B cell (primary cell): ENCODE measurements at regions not wholly inside any gene's neighbourhood (a gene's known extent, or its start where the extent isn't known, plus 50 kb on each side); places are given as distances from the start of the nearest gene placed in this dataset.

Experiments
- ATAC-seq: fragments of 200-7000 bp; cut with Tn5 transposase; one replicate; pipeline ENCODE4 v1.10.0; 2021; ENCODE audit warnings: low read depth, mild to moderate bottlenecking, moderate number of reproducible peaks, moderate library complexity
- CTCF ChIA-PET: fragments of 350-600 bp; sonication (Branson Sonifier 250); formaldehyde crosslinking; loops from one replicate; lab custom pipeline; 2021; ENCODE audit warnings: antibody characterized with exemption, inconsistent platforms; lab: Charles Lee
- POLR2A ChIA-PET: fragments of 350-600 bp; sonication (Branson Sonifier 250); formaldehyde crosslinking; loops from one replicate; lab custom pipeline; 2021; ENCODE audit warnings: antibody characterized with exemption; lab: Charles Lee
- DNase-seq: peaks from one replicate; pipeline ENCODE4 v3.0.0; 2013
- H2AFZ ChIP-seq: 2 replicates; pipeline ENCODE4 v1.6.1; 2012; ENCODE audit warnings: mild to moderate bottlenecking, low read depth, low read length; ENCODE audit not compliant: insufficient read depth, poor library complexity, severe bottlenecking
- H3K27ac ChIP-seq, 2 donors: 1 replicate in 1 of 2; 2 replicates in 1 of 2; pipeline ENCODE4 v1.5.1; 2012 to 2013; ENCODE audit warnings: low read length in 2 of 2, mild to moderate bottlenecking in 2 of 2, moderate library complexity in 1 of 2
- H3K27me3 ChIP-seq, 4 experiments: fragments of 200-600 bp in 1 of 4; sonication (generic) in 1 of 4; replicated peaks in 1 of 4; 1 replicate in 2 of 4; 2 replicates in 2 of 4; pipeline versions ENCODE4 v1.6.1 to v1.7.0; 2013 to 2016; ENCODE audit warnings: low read length in 3 of 4, mild to moderate bottlenecking in 2 of 4, mixed read lengths in 1 of 4, moderate library complexity in 1 of 4; ENCODE audit not compliant: insufficient read depth in 4 of 4, control insufficient read depth in 3 of 4; ENCODE audit errors: control extremely low read depth in 1 of 4
- H3K36me3 ChIP-seq, 2 experiments: replicated peaks in 1 of 2; 1 replicate in 1 of 2; 2 replicates in 1 of 2; pipeline versions ENCODE4 v1.6.1 to v1.7.1; 2013; ENCODE audit warnings: low read length in 1 of 2; ENCODE audit not compliant: insufficient read depth in 2 of 2, control insufficient read depth in 1 of 2; ENCODE audit errors: control extremely low read depth in 1 of 2, extremely low read depth in 1 of 2
- H3K4me1 ChIP-seq, 2 donors: fragments of 200-600 bp in 1 of 2; sonication (generic) in 1 of 2; 1 replicate in 1 of 2; 2 replicates in 1 of 2; pipeline versions ENCODE4 v1.5.1 to v1.6.1; 2013 to 2017; ENCODE audit warnings: low read length in 2 of 2; ENCODE audit not compliant: control insufficient read depth in 2 of 2, insufficient read depth in 2 of 2
- H3K4me2 ChIP-seq: replicated peaks from 2 replicates; pipeline ENCODE3; 2012; ENCODE audit warnings: mild to moderate bottlenecking, low read depth, low read length; ENCODE audit not compliant: poor library complexity, severe bottlenecking
- H3K4me3 ChIP-seq, 5 experiments: fragments of 200-600 bp in 1 of 5; sonication (generic) in 1 of 5; 1 replicate in 3 of 5; 2 replicates in 2 of 5; pipeline versions ENCODE4 v1.5.1 to v1.7.0; 2011 to 2016; ENCODE audit warnings: low read length in 4 of 5, mild to moderate bottlenecking in 4 of 5, low read depth in 2 of 5, control low read depth in 1 of 5, moderate library complexity in 1 of 5; ENCODE audit not compliant: insufficient read depth in 1 of 5; ENCODE audit errors: control extremely low read depth in 1 of 5, extremely low read depth in 1 of 5
- H3K79me2 ChIP-seq: fragments of 200-600 bp; sonication (generic); one replicate; pipeline ENCODE4 v1.6.0; 2016; ENCODE audit warnings: low read length; ENCODE audit not compliant: control insufficient read depth, insufficient read depth
- H3K9ac ChIP-seq: fragments of 200-600 bp; sonication (generic); 2 replicates; pipeline ENCODE4 v1.6.1; 2017; ENCODE audit warnings: mild to moderate bottlenecking, low read length, moderate library complexity
- H3K9me3 ChIP-seq, 3 donors: one replicate each; pipeline versions ENCODE4 v1.6.1 to v1.7.1; 2013; ENCODE audit warnings: low read length in 2 of 3; ENCODE audit not compliant: control insufficient read depth in 2 of 3, insufficient read depth in 1 of 3; ENCODE audit errors: control extremely low read depth in 1 of 3
- H4K20me1 ChIP-seq: 2 replicates; pipeline ENCODE4 v1.6.0; 2012; ENCODE audit warnings: mild to moderate bottlenecking, low read length; ENCODE audit not compliant: insufficient read depth, control insufficient read depth, poor library complexity, severe bottlenecking
- H3K27ac Mint-ChIP-seq: one replicate; pipeline ENCODE4 v1.8.0; 2021; ENCODE audit warnings: mixed read lengths
- H3K27me3 Mint-ChIP-seq: one replicate; pipeline ENCODE4 v1.8.0; 2021; ENCODE audit warnings: mixed read lengths
- H3K4me1 Mint-ChIP-seq: one replicate; pipeline ENCODE4 v1.8.0; 2021; ENCODE audit warnings: mixed read lengths
- H3K4me3 Mint-ChIP-seq: one replicate; pipeline ENCODE4 v1.8.0; 2021; ENCODE audit warnings: mixed read lengths
- H3K9me3 Mint-ChIP-seq: one replicate; pipeline ENCODE4 v1.8.0; 2022; ENCODE audit warnings: mixed read lengths; ENCODE audit not compliant: insufficient read depth
- EZH2 ChIP-seq: IDR thresholded peaks from 2 replicates; pipeline ENCODE4 v1.6.1; 2012; ENCODE audit warnings: borderline replicate concordance, low read depth, mild to moderate bottlenecking, moderate library complexity, low read length; ENCODE audit not compliant: insufficient read depth, poor library complexity, severe bottlenecking
- WGBS: methylation state at CpG from one replicate; pipeline ENCODE4 v1.1.5; 2013; ENCODE audit warnings: missing lambda C conversion rate; ENCODE audit not compliant: insufficient coverage; 5-methylcytosine and 5-hydroxymethylcytosine counted together
- intact Hi-C: fragments of 100-400 bp; cut with micrococcal nuclease; formaldehyde crosslinking; loops from one replicate; pipeline ENCODE4 v1.10.0; 2022
- TF ChIP-seq, protein P1 (sequence below): fragments of 200-600 bp; IDR thresholded peaks from one replicate; pipeline ENCODE4 v1.8.0; 2022; ENCODE audit warnings: antibody characterized with exemption, mild to moderate bottlenecking

DNA sequence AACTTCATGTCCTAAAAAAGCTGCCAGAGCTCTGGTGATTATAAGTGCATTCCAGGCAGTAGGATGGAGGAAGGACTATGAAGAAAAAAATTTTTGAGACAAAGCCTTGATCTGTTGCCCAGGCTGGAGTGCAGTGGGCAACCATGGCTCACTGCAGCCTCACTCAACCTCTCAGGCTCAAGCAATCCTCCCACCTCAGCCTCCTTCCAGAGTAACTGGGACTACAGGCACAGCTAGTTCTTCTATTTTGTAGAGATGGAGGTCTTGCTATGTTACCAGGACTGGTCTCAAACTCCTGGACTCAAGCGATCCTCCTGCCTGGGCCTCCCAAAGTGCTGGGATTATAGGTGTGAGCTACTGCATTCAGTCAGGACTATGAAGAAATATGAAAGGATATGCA is 161.2 kb downstream of the IRS2 start:
- Histone ChIP-seq H3K79me2 (no peaks in the 10 kb centered on the region), H3K27ac (no peak overlapping the region), H3K4me3 (no peak overlapping the region), H3K36me3 (no peaks in the 10 kb centered on the region), H3K9ac (no peak overlapping the region), H2AFZ (no peak overlapping the region), H3K27me3 (no peaks in the 10 kb centered on the region), H3K4me1 (no peaks in the 10 kb centered on the region), H4K20me1 (no peaks in the 10 kb centered on the region), H3K9me3 (no peaks in the 10 kb centered on the region), H3K4me2 (no peak overlapping the region)
- no peak for TF ChIP-seq EZH2
- TF ChIP-seq, protein P1, sequence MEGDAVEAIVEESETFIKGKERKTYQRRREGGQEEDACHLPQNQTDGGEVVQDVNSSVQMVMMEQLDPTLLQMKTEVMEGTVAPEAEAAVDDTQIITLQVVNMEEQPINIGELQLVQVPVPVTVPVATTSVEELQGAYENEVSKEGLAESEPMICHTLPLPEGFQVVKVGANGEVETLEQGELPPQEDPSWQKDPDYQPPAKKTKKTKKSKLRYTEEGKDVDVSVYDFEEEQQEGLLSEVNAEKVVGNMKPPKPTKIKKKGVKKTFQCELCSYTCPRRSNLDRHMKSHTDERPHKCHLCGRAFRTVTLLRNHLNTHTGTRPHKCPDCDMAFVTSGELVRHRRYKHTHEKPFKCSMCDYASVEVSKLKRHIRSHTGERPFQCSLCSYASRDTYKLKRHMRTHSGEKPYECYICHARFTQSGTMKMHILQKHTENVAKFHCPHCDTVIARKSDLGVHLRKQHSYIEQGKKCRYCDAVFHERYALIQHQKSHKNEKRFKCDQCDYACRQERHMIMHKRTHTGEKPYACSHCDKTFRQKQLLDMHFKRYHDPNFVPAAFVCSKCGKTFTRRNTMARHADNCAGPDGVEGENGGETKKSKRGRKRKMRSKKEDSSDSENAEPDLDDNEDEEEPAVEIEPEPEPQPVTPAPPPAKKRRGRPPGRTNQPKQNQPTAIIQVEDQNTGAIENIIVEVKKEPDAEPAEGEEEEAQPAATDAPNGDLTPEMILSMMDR, result no peak
- intact Hi-C loops, result no loop called here
- POLR2A ChIA-PET, result no interaction called here
- ATAC-seq (no peak), DNase-seq (no peak)
- H3K9me3 Mint-ChIP-seq, result peaks cover 2% of the 10 kb centered on the region
- CTCF ChIA-PET, result no interaction called here
- H3K4me1 Mint-ChIP-seq, result no peaks in the 10 kb centered on the region
- WGBS, result 100% methylated on average over 1 of the region's 1 CpG
- H3K4me3 Mint-ChIP-seq, result no peak overlapping the region
- no peak overlapping the region for H3K27ac Mint-ChIP-seq
- H3K27me3 Mint-ChIP-seq, result no peaks in the 10 kb centered on the region

DNA sequence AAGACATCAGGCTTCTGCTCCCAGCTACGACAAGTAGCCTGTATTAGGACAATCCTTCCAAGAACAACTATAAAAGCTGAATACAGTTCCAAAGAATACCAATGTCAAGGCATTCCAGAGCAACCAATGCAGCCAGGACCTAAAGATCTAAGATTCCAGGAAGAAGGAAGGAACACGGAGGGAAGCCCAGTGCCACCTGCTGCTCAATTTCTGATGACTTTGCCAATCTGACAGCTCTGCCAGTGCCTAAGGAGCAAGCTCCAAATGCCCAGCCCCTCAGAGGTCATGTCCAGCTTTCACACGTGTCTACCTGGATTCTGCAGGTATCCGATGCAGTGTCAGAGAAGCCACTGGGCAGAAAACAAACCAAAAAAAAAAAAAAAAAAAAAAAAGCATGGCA is 164.4 kb downstream of the IRS2 start:
- H3K27me3 ChIP-seq, result no peaks in the 10 kb centered on the region
- DNase-seq (no peak), ATAC-seq (no peak)
- Mint-ChIP-seq H3K4me1 (no peaks in the 10 kb centered on the region), H3K9me3 (peaks cover 5% of the 10 kb centered on the region), H3K27ac (no peak overlapping the region), H3K4me3 (no peak overlapping the region), H3K27me3 (no peaks in the 10 kb centered on the region)
- ChIA-PET POLR2A (no interaction called here), CTCF (interaction anchor here (0.6 kb wide), 1 partner anchor 93 kb away, joined by 3 read pairs; no protein-coding TSS in a partner anchor)
- H2AFZ ChIP-seq, result no peak overlapping the region
- H3K4me1 ChIP-seq, result no peaks in the 10 kb centered on the region
- H3K4me3 ChIP-seq, result no peak overlapping the region
- no peaks in the 10 kb centered on the region for H4K20me1 ChIP-seq
- H3K9ac ChIP-seq, result no peak overlapping the region
- no peaks in the 10 kb centered on the region for H3K79me2 ChIP-seq
- intact Hi-C loops, result no loop called here
- TF ChIP-seq, protein P1, result no peak
- no peak for TF ChIP-seq EZH2
- no peak overlapping the region for H3K4me2 ChIP-seq
- H3K36me3 ChIP-seq, result no peaks in the 10 kb centered on the region
- H3K27ac ChIP-seq, result no peak overlapping the region
- H3K9me3 ChIP-seq, result no peaks in the 10 kb centered on the region
- WGBS, result 79% methylated on average over 2 of the region's 4 CpGs
